ENCODE measurements at regions not wholly inside any gene's neighbourhood (a gene's known extent, or its start where the extent isn't known, plus 50 kb on each side); places are given as distances from the start of the nearest gene placed in this dataset.

DNA sequence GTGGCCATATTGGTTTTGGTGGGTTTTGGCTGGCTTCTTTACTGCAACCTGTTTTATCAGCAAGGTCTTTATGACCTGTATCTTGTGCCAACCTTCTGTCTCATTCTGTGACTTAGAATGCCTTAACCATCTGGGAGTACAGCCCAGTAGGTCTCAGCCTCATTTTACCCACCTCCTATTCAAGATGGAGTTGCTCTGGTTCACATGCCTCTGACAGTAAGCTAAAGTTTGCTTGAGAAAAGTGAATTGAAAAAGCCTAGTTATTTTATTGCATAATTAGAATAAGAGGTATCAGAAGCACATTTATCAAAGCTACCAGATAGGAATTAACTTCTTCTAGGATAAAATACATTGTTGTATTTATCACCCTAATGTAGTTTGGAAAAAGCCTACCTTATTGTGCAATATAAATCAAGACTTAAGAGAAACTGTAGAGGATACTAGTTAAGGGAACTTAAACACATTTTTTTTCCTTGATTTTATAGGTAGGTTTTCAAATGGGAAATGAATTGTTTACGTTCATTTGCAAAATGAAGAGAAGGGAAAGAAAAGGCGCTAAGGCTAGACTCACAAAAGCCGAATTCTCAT, 202.3 kb upstream of the KCNJ16 start:
- TF ChIP-seq POLR2A (IDR thresholded peaks at IDR 0.05): no peak
- TF ChIP-seq, protein P1, sequence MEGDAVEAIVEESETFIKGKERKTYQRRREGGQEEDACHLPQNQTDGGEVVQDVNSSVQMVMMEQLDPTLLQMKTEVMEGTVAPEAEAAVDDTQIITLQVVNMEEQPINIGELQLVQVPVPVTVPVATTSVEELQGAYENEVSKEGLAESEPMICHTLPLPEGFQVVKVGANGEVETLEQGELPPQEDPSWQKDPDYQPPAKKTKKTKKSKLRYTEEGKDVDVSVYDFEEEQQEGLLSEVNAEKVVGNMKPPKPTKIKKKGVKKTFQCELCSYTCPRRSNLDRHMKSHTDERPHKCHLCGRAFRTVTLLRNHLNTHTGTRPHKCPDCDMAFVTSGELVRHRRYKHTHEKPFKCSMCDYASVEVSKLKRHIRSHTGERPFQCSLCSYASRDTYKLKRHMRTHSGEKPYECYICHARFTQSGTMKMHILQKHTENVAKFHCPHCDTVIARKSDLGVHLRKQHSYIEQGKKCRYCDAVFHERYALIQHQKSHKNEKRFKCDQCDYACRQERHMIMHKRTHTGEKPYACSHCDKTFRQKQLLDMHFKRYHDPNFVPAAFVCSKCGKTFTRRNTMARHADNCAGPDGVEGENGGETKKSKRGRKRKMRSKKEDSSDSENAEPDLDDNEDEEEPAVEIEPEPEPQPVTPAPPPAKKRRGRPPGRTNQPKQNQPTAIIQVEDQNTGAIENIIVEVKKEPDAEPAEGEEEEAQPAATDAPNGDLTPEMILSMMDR (IDR thresholded peaks at IDR 0.05): no peak
- TF ChIP-seq EP300 (IDR thresholded peaks at IDR 0.05): no peak

Data from gastroesophageal sphincter (tissue), 3 donors.